NCI-H1436 treated with DMSO at 0.1 percent for 48 hours (cell line): ENCODE measurements at regions not wholly inside any gene's neighbourhood (a gene's known extent, or its start where the extent isn't known, plus 50 kb on each side); places are given as distances from the start of the nearest gene placed in this dataset.

ENCODE experiments used
- DNase-seq: peaks from one replicate; lab custom pipeline; 2025; lab: John Stamatoyannopoulos, UW

- no peak for DNase-seq
Measured at GRCh38 chr14:84195514-84195913, 1334.4 kb upstream of the FLRT2 start.

- no peak for DNase-seq
Measured at GRCh38 chr14:84197704-84198103, 1332.2 kb upstream of the FLRT2 start.

- DNase-seq: no peak
Measured at GRCh38 chr14:84202486-84202885, 1327.5 kb upstream of the FLRT2 start.

GRCh38 chr14:84203896-84204295, 1326.0 kb upstream of the FLRT2 start:
- DNase-seq: no peak

- no peak for DNase-seq
Measured at GRCh38 chr14:84208451-84208850, 1321.5 kb upstream of the FLRT2 start.

GRCh38 chr14:84209031-84209430, 1320.9 kb upstream of the FLRT2 start:
- no peak for DNase-seq

- no peak for DNase-seq
Measured at GRCh38 chr14:84217066-84217465, 1312.9 kb upstream of the FLRT2 start.

GRCh38 chr14:84225268-84225667, 1304.7 kb upstream of the FLRT2 start:
- no peak for DNase-seq

- DNase-seq: no peak
Measured at GRCh38 chr14:84228702-84229101, 1301.2 kb upstream of the FLRT2 start.

- DNase-seq: no peak
Measured at GRCh38 chr14:84234281-84234680, 1295.7 kb upstream of the FLRT2 start.

- no peak for DNase-seq
Measured at GRCh38 chr14:84236290-84236689, 1293.7 kb upstream of the FLRT2 start.

GRCh38 chr14:84237881-84238280, 1292.1 kb upstream of the FLRT2 start:
- no peak for DNase-seq

GRCh38 chr14:84247693-84248092, 1282.3 kb upstream of the FLRT2 start:
- DNase-seq: no peak

- no peak for DNase-seq
Measured at GRCh38 chr14:84250893-84251292, 1279.1 kb upstream of the FLRT2 start.

- no peak for DNase-seq
Measured at GRCh38 chr14:84251411-84252115, 1278.4 kb upstream of the FLRT2 start.

GRCh38 chr14:84252706-84253105, 1277.2 kb upstream of the FLRT2 start:
- DNase-seq: no peak

- no peak for DNase-seq
Measured at GRCh38 chr14:84253326-84253725, 1276.6 kb upstream of the FLRT2 start.

GRCh38 chr14:84254290-84254689, 1275.7 kb upstream of the FLRT2 start:
- no peak for DNase-seq

GRCh38 chr14:84262932-84263331, 1267.0 kb upstream of the FLRT2 start:
- no peak for DNase-seq

- no peak for DNase-seq
Measured at GRCh38 chr14:84272290-84272721, 1257.6 kb upstream of the FLRT2 start.

- no peak for DNase-seq
Measured at GRCh38 chr14:84273181-84273580, 1256.8 kb upstream of the FLRT2 start.

GRCh38 chr14:84282618-84283017, 1247.3 kb upstream of the FLRT2 start:
- no peak for DNase-seq

GRCh38 chr14:84288781-84289180, 1241.2 kb upstream of the FLRT2 start:
- DNase-seq: no peak

GRCh38 chr14:84298663-84299195, 1231.2 kb upstream of the FLRT2 start:
- no peak for DNase-seq
